ELR (cell line): ENCODE measurements at regions not wholly inside any gene's neighbourhood (a gene's known extent, or its start where the extent isn't known, plus 50 kb on each side); places are given as distances from the start of the nearest gene placed in this dataset.
A peak's percentile ranks its signal among the peaks of the same experiment; 100 is the strongest.
"Not testable (repeated sequence)": the region's sequence is repeated elsewhere in the genome, so short reads cannot be mapped to it uniquely, and the experiment has no call there.

ENCODE experiments used
- DNase-seq: peaks from one replicate; pipeline ENCODE4 v3.0.0-alpha.2; 2015; ENCODE audit warnings: low read depth

GRCh38 chr13:86425170-86425815, 626.1 kb upstream of the SLITRK6 start:
- DNase-seq = peak; percentile 21

DNA sequence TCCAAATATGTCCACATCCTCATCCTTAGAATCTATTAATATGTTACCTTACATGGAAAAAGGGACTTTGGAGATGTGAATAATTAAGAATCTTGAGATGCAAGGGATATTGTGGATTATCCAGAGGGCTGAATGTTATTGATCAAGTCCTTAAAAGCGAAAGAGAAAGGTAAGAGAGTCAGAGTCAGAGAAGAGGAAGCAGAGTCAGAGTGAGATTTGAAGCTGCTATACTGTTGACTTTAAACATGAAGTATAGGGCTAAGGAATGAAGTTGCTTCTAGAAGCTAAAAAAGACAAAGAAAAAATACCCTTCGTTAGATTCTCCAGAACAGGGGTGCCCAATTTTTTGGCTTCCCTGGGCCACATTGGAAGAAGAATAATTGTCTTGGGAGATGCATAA, 627.2 kb upstream of the SLITRK6 start:
- no peak for DNase-seq

DNA sequence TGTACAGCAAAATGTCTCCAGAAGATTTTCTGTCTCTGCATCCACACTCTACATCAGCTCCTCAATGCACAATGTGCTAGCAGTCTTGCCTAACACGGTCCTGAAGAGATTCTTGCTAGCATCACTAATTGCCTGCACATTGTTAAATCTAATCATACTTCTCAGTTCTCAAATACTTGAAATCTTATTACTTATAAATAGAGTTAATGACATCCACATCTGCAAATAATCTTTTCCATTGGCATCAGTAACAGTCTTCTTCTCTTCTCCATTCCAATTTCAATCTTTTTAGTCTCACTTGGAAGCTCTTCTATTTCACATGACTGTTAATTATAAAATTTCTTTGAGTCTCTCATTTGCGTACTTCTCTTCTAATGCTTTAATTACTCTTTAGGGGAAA, 630.5 kb upstream of the SLITRK6 start:
- no peak for DNase-seq

DNA sequence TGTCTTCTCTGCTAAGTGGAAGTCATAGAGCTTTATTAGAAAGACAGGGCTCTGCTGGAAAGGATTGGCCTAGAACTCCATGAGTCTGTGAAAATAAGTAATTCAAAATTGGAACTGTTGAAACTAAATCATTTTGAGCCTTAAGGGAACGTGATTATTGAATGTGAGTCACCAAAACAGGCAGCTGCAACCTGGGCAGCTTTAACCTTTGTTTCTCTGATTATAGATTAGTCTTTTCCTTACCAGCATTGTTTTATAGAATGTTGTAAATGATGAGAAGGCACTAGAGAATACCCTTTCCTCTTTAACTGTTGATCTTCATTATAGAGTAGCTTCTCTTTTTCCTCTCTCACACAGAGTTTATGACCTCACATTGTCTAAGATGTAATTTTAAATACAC, 638.8 kb upstream of the SLITRK6 start:
- DNase-seq = peak; percentile 34

- DNase-seq = no peak
Observed at GRCh38 chr13:86445206-86445605, 646.0 kb upstream of the SLITRK6 start.

GRCh38 chr13:86445672-86446071, 646.5 kb upstream of the SLITRK6 start:
- no peak for DNase-seq

- peak; percentile 56 for DNase-seq
Observed at GRCh38 chr13:86446311-86446710, 647.1 kb upstream of the SLITRK6 start.

- DNase-seq = no peak
Observed at GRCh38 chr13:86447479-86447878, 648.3 kb upstream of the SLITRK6 start.

- no peak for DNase-seq
Observed at GRCh38 chr13:86462011-86462410, 662.8 kb upstream of the SLITRK6 start.

DNA sequence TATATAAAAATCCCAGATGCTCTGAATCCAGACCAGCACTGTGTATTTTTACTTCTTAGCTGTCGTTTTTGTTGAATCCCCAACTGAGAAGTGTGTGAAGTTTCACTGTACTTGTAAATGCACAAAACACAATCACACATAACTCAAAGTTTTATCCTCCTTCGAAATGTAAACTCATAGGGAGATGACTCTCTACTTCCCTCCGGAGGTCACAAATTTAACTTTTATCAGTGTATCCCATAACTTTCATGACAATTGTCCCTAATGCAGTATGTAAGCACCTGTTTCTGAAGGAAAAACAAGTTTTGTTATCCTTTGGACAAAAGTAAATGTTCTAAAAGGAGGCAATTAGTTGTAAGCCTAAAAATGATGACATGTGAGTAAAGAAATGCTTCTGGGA, 665.0 kb upstream of the SLITRK6 start:
- DNase-seq = peak; percentile 42

DNA sequence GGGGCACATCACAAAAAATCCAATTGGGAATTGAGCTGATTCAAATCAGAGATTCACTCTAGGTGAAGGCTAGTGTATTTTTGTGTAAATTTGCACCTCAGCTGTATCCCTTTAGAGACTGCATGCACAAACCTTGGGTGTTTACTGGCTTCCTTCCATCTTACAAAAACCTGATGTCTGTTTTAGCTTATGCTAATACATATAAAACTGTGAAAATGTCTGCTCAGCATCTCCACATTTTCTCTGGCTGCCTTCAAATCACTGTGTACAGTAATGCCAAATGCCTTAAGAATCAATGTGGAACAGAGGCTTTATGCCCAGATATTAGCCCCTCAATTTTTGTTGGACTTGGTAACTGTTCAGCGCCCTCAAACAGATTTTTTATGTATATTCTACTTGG, 675.8 kb upstream of the SLITRK6 start:
- no peak for DNase-seq

GRCh38 chr13:86476656-86477055, 677.4 kb upstream of the SLITRK6 start:
- DNase-seq = no peak

DNA sequence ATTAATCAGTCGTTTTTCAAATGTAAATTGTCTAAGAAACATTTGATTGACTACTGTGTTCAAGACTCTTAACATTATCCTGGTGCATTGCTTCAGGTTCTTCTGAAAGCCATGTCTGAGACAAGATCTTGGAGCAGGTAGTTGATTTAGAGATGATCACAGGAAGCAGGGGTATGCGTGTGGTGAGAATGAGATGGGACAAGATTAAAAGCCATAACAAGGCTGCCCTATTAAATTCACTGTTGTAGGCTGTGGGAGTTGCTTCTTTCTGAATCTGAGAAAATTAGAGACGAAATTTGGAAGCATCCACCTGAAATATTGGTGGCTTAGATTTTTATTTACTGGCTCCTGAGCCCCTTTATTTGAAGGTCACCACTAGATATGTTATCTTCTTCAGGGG, 687.4 kb upstream of the SLITRK6 start:
- no peak for DNase-seq

- DNase-seq = no peak
Observed at GRCh38 chr13:86491121-86491520, 691.9 kb upstream of the SLITRK6 start.

DNA sequence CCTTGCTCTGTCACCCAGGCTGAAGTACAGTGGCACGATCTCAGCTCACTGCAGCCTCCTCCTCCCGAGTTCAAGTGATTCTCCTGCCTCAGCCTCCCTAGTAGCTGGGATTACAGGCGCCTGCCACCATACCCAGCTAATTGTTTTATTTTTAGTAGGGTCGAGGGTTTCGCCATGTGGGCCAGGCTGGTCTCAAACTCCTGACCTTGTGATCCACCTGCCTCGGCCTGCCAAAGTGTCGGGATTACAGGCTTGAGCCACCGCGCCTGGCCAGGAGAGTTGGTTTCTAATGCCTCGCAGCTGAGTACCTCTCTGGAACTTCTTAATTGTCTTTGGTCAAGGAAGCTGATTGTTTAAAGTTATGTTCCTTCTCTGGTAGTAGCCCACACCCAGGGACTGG, 702.7 kb upstream of the SLITRK6 start:
- DNase-seq = not testable (repeated sequence)

DNA sequence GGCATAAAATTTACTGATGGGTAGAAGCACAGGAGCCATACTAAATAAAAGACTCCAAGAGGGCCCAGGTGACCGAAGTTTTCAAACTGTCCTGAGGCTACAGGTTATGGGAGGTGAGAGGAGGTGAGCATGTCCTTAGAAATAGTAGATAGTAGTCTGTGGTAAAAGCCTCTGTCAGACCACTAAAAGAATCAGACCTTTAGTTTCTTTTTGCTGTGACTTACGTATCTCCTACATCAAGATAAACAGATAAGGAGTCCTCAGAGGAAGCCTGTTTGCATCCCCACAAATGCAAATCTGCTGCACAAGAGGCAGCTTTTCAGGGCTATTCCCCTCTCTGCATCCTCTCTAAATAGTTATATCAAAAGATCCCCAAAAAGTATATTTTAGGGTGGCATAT, 711.6 kb upstream of the SLITRK6 start:
- DNase-seq = peak; percentile 41

DNA sequence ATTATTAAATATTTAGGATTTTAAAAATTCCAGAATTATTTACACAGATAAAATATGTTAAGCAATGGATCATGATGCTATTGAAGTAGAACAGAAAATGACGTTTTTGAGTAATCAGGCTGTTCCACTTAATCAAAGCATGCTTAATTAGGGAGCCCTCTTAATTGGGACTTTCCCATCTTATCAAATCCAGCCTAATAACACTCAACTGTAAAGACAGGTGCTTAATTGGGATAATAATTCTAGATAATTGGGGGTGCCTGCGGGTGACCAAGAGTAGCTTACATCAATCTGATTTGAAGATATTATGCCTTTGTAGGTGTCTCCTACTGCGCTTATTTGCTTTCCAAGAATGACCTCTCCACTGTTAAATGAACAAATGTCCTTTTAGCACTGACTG, 742.2 kb upstream of the SLITRK6 start:
- no peak for DNase-seq

DNA sequence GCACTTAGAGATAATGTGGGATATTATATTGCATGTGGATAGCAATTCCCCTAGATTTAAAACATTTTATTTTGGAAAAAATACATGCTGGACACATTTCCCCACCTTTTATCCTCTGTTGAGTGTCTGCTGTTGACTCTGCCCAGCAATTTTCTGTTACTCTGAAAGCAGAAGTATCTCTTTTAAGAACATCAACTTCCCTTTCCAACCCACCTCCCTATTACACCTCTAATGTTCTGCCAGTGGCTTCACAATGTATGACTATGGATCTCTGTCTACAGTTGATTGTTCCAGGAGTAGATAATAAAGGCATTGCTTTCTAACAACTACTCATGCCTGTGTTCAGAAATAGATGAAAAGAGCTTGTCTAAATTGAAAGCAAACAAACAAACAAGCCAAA, 754.8 kb upstream of the SLITRK6 start:
- no peak for DNase-seq

GRCh38 chr13:86559901-86560300, 760.7 kb upstream of the SLITRK6 start:
- DNase-seq = no peak

DNA sequence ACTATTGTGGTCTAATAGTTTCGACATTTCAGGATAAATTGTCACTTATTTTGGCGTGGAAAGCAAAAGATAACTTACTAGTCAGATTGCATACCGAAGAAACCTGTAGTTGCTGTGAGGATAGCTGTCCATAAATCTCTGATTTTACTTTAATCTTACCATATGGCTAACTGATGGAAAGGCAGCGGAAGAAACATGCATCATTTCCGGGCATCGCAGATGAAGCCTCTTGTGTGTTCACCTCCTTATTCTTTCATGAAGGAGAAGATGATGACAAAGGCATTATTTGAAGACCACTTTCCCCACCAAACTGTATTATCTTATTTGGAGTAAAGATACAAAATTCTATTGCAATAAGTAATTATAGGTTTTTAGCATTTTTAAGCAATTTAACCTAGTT, 763.6 kb upstream of the SLITRK6 start:
- no peak for DNase-seq

DNA sequence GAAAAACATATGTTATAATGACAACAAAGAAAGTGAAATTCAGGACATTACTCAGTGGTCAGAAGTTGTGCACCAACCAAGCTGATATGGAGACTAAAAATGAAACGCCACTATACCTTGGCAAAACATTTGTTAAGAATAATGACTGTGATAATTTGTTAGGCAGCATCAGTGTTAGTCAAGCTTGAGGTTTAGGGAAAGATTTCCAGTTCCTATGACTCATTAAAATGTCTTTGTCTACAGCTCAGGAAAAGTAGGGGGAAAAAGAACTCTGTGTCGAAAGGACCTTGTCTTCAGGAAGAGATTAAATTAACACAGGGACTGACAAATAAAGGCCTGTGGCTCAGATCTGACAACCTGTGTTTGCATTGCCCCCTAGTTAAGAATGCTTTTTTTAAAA, 764.1 kb upstream of the SLITRK6 start:
- DNase-seq = peak; percentile 80

- DNase-seq = no peak
Observed at GRCh38 chr13:86567119-86567518, 767.9 kb upstream of the SLITRK6 start.

- peak; percentile 59 for DNase-seq
Observed at GRCh38 chr13:86569119-86569518, 769.9 kb upstream of the SLITRK6 start.

GRCh38 chr13:86569974-86570373, 770.8 kb upstream of the SLITRK6 start:
- peak; percentile 60 for DNase-seq

GRCh38 chr13:86572115-86572514, 772.9 kb upstream of the SLITRK6 start:
- peak; percentile 73 for DNase-seq
